CD4-positive, alpha-beta T cell treated with Interleukin-17A for 1 hour (primary cell): ENCODE measurements at regions not wholly inside any gene's neighbourhood (a gene's known extent, or its start where the extent isn't known, plus 50 kb on each side); places are given as distances from the start of the nearest gene placed in this dataset.
"Not testable (repeated sequence)": the region's sequence is repeated elsewhere in the genome, so short reads cannot be mapped to it uniquely, and the experiment has no call there.

Experiments
- DNase-seq: peaks from one replicate; pipeline ENCODE4 v3.0.0-alpha.2; 2020

GRCh38 chr13:87736849-87737385 is 65.7 kb downstream of the SLITRK5 start:
- DNase-seq = no peak

GRCh38 chr13:87754097-87754496 is 82.9 kb downstream of the SLITRK5 start:
- no peak for DNase-seq

GRCh38 chr13:87769445-87769844 is 98.3 kb downstream of the SLITRK5 start:
- DNase-seq = no peak

DNA sequence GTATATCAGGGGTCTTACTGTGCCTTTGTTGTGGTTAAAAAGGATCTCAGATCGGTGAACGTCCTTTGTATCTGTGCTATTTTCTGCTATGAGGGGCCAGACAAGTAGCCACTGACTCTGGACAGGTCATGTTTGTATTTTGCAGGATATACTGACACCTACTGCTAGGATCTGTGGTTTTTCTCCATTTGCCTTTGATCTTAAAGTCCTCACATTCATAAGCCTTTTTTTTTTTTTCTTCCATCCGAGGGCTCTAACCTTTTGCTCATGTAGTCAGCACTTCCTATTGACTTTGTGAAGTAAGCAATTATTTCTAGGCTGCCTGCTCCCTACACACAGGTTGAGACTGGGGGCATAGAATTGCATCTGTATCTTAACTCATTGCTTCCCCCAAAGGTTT is 106.2 kb downstream of the SLITRK5 start:
- DNase-seq = no peak

- no peak for DNase-seq
Observed at GRCh38 chr13:87778128-87778527, 107.0 kb downstream of the SLITRK5 start.

DNA sequence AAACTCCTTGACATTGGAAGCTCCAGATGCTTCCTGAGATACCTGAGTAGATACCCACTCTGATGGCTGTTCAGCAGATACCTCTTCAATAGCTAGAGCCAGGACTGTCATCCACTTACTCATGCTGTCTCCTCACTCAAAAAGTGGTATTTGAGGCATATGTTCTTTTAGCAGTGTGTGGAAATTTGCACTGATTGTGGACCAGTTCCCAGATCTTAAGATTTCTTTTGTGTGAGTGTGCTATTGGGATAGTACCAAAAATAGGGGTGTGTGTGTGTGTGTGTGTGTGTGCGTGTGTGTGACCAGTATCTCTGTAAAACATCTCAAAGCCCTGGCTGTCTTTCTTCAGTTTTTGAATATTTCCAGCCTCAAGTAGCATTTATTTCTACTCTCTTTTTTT is 108.3 kb downstream of the SLITRK5 start:
- no peak for DNase-seq

- DNase-seq = no peak
Observed at GRCh38 chr13:87783366-87783765, 112.2 kb downstream of the SLITRK5 start.

GRCh38 chr13:87788363-87788762 is 117.2 kb downstream of the SLITRK5 start:
- no peak for DNase-seq

DNA sequence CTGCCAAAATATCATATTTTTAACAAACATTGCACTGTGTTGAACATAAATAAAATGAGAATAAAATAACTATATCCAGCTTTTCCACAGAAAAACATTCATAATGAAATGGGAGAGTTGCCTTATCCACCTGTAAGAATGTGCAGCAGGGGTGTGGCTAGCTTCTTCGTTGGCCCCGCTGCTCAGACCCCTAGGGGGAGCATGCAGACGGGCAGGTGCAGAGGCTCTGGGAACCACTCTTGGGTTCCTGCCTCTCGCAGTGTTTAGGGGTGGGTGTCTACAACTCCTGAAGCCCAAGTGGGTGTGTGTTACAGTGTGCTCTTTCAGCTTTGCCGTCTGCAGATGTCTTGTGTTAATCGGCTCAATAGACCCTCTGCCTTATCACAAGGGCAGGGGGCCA is 121.7 kb downstream of the SLITRK5 start:
- DNase-seq = no peak

DNA sequence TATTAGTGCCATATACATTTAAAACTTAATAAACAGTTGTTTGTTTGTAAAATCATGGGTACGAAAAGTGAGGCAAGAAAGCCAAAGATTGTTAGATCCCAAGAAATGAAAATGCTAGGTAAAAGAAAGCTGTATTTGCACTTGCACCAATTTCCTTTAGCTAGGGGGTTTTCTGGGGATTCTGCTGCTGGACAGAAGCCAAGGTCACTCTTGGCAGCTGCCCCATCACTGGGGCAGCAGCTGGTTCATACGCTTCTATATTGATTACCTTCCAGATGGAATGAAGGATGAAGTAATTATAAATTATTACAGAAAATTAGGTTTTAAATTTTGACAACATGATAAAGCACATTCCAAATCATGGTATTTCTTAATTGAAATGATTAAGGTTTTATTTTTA is 127.4 kb downstream of the SLITRK5 start:
- no peak for DNase-seq

DNA sequence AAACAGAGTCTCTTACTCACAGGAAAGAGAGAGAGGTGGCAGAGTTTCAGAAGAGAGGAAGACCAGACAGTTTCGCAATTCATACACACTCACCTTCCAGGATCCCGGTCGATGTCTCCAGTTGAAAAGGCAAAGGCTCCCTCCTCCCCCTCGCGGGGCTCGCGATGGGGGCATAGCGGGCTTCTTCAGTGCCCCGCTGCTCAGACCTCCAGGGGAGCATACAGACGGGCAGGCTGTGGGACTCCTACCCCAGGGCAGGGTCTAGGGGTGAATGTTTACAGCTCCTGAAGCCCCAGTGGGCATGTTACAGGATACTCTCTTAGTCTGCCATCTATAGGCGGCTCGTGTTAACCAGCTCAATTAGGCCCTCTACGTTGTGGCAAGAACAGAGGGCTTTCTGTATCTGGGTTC is 139.2 kb downstream of the SLITRK5 start:
- DNase-seq = no peak

DNA sequence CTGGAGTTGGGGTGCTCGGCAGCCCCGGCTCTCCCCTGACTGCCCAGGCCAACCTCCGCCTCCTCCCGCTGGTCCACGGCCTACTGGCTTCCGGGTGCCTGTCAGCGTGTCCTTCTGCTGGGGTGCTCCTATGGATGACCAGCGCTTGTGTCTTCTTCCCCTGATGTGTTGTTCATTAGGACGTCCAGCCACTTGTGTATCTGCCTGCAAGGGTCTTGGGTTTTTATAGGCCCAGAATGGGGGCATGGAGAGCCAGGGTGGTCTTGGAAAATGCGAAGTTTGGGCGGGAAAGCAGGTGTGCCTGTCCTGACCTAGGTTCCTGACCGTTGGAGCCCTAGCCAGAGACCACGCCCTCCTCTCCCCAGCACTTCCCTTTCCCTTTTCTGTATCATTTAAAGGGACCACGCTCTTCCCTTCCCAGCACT is 139.8 kb downstream of the SLITRK5 start:
- DNase-seq = no peak

GRCh38 chr13:87814403-87814802 is 143.2 kb downstream of the SLITRK5 start:
- no peak for DNase-seq

GRCh38 chr13:87820241-87820640 is 149.1 kb downstream of the SLITRK5 start:
- DNase-seq = no peak

DNA sequence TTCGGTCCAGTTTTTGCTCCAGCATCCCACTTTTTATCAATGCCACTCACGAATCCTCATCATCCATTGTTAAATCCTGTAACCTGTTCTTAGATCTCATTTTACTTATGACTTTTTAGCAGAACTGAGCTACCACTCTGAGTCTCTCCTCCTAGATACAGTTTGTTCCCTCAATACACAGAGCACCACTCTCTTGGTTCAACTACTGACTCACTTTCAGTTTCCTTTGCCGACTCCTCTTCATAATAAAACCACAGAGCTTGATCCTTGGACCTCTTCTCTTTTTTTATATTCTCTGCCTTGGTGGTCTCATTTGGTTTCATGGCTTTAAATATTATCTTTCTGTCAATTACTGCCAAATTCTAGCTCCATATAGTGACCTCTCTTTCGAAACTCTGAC is 150.3 kb downstream of the SLITRK5 start:
- no peak for DNase-seq

GRCh38 chr13:87826301-87826700 is 155.1 kb downstream of the SLITRK5 start:
- not testable (repeated sequence) for DNase-seq

DNA sequence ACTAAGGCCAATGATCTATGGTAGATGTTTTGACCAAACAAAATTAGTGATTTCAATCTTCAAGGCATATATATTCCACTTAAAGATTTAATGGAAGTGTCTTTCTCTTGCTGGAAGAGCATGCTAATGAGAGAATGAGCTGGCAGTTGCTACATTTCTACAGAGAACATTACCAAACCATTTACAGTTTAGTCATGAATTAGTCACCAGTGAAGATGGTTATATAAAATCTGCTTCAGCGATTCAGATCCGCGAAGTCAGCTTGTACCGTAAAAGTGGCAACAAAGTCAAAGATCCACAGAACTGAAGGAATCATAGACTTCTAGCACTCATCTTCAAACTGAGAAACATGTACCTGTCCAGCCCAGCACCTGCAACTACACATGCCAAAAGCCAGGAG is 156.3 kb downstream of the SLITRK5 start:
- DNase-seq = no peak

- DNase-seq = no peak
Observed at GRCh38 chr13:87837522-87837921, 166.4 kb downstream of the SLITRK5 start.

DNA sequence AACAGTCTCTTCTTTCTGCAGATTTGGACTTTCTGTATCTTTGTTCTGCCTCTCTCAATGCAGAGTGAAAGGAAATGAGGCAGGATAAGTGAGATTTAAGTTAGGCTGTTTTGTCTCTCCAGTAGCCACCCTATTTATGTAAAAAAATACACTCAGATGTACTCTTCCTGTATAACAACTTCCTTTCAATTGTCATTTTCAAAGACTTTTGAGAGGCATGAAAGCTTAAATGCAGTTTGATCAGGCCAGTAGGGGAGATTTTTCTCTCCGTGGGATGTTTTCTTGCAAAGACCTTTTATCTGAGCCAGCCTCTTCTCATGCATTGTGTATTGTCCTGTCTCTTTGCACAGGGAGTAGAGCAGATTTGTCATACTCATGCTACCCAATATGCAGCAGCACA is 166.8 kb downstream of the SLITRK5 start:
- no peak for DNase-seq

- DNase-seq = no peak
Observed at GRCh38 chr13:87851410-87851809, 180.2 kb downstream of the SLITRK5 start.

- DNase-seq = no peak
Observed at GRCh38 chr13:87855553-87855952, 184.4 kb downstream of the SLITRK5 start.

DNA sequence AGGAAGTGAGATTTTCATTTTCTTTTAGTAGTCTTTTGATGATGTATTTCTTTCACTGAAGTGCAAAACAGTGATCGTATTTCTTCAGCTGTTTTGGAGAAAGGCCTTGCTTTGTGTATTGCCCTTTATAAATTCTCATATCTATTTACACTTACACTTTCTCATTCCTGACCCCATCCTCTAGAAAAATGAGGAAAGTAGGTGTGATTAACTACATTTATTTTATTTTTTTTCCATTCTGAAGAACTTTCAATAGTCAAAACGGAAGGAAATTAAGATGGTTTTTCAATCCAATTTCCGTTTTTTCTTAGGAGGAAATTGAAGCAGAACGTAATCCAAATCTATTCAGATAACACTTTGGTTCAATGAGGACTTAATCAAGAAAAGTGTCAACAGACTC is 188.1 kb downstream of the SLITRK5 start:
- DNase-seq = no peak

DNA sequence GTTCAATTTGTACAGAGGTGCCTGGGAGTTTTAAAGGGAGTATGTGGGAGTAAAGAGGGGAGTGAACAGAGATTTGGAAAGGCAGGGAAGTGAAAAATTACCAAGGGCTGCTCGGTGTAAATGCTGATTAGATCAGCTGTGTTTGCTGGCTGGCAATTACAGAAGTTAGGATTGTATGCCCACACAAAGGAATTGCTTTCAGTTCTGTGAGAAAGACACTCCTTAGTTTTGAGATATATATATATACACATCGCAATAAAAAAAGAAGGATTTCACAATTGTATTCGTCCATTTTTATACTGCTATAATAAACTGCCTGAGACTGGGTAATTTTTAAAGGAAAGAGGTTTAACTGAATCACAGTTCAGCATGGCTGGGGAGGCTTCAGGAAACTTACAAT is 196.3 kb downstream of the SLITRK5 start:
- no peak for DNase-seq

GRCh38 chr13:87868731-87869130 is 197.6 kb downstream of the SLITRK5 start:
- no peak for DNase-seq

DNA sequence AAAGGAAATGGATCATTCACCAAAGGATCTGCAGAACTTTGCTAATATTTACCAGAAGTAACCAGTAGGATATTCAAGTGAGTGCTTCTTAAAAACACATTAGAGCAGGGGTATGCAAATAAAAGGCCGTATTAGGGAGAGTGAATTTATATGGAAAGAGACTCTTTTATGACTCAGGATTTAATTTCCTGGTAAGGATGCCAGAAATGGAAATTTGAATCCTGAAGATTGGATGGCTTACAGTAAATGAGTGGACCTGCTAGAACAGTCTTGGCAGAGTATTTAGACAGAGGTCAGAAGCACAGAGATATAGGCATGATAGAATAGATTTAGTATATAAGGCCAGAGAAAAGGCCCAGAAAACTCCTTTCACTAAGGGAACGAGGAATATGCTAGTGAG is 201.6 kb downstream of the SLITRK5 start:
- DNase-seq = no peak

- no peak for DNase-seq
Observed at GRCh38 chr13:87877477-87877876, 206.3 kb downstream of the SLITRK5 start.
